ENCODE measurements at regions not wholly inside any gene's neighbourhood (a gene's known extent, or its start where the extent isn't known, plus 50 kb on each side); places are given as distances from the start of the nearest gene placed in this dataset.
"Not testable (repeated sequence)": the region's sequence is repeated elsewhere in the genome, so short reads cannot be mapped to it uniquely, and the experiment has no call there.

- DNase-seq (ENCODE audit: low spot score): not testable (repeated sequence)
Measured at GRCh38 chr4:188738290-188738689, 599.0 kb downstream of the TRIML1 start.

DNA sequence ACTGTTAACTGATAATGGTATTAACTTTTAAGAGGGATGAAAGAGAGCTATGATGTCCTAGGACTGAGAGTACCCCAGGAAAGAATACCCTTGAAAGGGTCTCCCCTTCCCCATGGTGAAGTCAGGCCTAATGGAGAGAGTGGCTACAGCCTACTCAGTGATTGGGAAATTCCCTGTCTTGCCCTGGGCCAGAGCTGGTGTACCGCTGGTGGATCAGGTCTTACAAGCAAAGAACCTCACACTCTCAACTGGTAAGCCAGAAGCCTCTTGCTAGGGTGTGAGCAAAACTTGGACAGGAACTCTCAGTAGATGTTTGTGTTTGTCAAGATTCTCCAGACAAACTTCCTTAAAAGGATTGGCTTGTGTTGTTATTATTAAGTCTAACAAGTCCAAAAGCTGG, 600.9 kb downstream of the TRIML1 start:
- DNase-seq (ENCODE audit: low spot score): not testable (repeated sequence)

DNA sequence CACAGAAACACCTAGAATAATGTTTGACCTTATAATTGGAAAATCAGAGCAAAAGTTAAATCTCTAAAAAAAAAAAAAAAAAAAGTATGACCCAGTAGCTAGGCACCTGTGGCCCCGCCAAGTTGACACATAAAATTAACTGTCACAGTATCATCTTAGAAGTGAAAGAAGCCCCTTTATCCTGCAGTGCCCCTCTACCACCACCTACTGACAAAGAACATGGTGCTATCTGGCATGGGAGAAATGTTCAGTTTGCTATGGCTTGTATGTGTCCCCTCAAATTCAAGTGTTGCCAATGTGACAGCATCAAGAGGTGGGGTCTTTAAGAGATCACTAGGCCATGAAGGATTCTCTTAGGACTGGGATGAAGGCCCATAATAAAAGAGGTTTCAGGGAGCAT, 601.5 kb downstream of the TRIML1 start:
- DNase-seq (ENCODE audit: low spot score): not testable (repeated sequence)

DNA sequence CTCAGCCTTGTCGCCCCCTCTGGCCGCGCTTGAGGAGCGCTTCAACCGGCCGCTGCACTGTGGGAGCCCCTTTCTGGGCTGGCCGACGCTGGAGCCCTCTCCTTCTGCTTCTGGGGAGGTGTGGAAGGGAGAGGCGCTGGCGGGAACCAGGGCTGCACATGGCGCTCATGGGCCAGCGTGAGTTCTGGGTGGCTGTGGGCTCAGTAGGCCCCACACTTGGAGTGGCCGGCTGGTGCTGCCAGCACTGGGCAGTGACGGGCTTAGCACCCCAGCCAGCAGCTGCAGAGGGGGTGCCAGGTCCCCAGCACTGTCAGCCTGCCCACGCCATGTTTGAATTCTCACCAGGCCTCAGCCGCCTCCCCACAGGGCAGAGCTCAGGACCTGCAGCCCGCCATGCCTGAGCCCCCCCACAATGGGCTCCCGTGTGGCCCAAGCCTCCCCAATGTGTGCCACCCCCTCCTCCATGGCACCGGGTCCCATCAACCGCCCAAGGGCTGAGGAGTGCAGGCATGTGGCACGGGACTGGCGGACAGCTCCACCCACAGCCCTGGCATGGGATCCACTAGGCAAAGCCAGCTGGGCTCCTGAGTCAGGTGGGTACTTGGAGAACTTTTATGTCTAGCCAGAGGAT, 615.2 kb downstream of the TRIML1 start:
- no peak for DNase-seq (ENCODE audit: low spot score)

GRCh38 chr4:188767496-188767895, 628.3 kb downstream of the TRIML1 start:
- no peak for DNase-seq (ENCODE audit: low spot score)

- peak; percentile 89 for DNase-seq (ENCODE audit: low spot score)
Measured at GRCh38 chr4:188778905-188779304, 639.7 kb downstream of the TRIML1 start.

DNA sequence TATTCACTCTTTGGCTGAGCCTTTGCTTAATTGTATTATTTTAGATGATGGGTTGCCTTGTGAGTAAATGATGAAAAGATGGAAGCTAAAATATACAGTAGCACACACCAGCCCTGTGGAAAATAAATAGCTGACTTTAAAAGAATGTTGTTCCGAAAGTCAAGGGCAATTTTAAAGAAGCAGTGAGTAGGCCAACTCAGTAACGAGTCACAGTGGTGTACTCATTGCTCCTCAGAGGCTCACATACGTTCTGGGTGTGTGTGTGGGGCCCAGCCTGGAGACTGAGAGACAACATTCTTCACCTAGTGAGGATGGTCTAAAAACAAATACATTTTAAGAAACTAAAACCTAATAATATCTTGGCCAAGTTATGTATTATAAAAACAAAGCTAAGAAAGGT, 640.3 kb downstream of the TRIML1 start:
- peak; percentile 60 for DNase-seq (ENCODE audit: low spot score)

GRCh38 chr4:188780028-188780427, 640.8 kb downstream of the TRIML1 start:
- no peak for DNase-seq (ENCODE audit: low spot score)

DNA sequence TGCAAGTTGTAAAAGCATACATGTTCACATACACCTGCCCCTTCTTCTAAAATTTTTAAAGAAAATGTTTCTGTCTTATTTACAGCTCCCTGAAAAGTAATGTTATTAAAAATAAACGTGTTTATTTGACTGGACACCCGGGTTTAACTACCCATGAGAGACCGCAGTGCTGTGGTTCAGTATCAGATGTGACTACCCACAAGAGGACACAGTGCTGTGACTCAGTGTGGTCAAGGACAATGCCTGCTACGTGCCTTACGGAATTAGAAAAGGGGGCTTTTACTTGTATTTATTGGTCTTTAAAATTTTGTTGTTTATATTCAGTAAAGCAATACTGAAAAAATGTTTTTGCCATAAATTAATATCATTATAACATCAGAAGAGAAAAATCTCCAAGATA, 641.4 kb downstream of the TRIML1 start:
- peak; percentile 16 for DNase-seq (ENCODE audit: low spot score)

- DNase-seq (ENCODE audit: low spot score): peak; percentile 41
Measured at GRCh38 chr4:188781655-188782054, 642.4 kb downstream of the TRIML1 start.

DNA sequence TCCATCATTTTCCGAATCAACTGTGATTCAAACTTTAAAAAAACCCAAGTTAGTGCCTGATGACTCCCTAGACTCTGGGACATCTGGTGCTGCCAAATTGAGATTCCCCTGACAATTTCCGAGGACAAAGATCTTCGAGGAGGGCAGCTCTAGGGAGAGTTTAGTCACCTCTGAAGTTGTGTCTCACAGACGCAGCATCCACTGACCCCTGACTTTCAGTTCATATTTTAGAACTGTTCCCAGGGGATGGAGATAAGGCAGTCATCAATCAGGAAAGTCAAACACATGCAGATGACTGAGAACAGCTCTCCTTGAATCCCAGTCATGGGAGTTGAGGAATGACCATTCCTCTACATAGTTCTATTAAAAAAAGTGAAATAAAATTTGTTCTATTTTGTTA, 643.9 kb downstream of the TRIML1 start:
- no peak for DNase-seq (ENCODE audit: low spot score)

- no peak for DNase-seq (ENCODE audit: low spot score)
Measured at GRCh38 chr4:188783606-188784160, 644.4 kb downstream of the TRIML1 start.

DNA sequence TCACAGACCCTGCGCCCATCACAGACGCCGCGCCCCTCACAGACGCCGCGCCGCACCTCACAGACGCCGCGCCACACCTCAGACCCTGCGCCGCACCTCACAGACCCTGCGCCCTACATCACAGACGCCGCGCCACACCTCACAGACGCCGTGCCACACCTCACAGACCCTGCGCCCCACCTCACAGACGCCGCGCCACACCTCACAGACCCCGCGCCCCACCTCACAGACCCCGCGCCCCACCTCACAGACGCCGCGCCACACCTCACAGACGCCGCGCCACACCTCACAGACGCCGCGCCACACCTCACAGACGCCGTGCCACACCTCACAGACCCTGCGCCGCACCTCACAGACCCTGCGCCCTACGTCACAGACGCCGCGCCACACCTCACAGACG, 657.4 kb downstream of the TRIML1 start:
- DNase-seq (ENCODE audit: low spot score): not testable (repeated sequence)

- DNase-seq (ENCODE audit: low spot score): not testable (repeated sequence)
Measured at GRCh38 chr4:188797011-188797410, 657.8 kb downstream of the TRIML1 start.

- DNase-seq (ENCODE audit: low spot score): no peak
Measured at GRCh38 chr4:188804861-188805260, 665.6 kb downstream of the TRIML1 start.

DNA sequence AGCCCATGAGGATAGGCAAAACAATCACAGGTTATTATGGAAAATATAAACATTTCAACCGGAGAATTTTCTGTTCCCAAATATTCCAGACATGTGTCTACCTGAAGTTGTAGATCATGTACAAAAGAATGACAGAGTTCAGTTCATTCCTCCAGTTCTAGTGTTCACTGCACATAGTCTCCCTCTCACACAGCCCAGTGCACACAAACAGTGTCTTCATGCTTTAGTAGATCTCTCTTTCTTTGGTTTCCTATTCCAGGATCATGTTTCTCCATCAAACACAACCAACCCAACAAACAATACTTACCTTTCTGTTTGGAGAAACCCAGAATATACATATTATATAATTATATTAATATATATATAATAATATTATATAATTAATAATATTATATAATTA, 671.9 kb downstream of the TRIML1 start:
- DNase-seq (ENCODE audit: low spot score): no peak

- DNase-seq (ENCODE audit: low spot score): peak; percentile 3
Measured at GRCh38 chr4:188812644-188813043, 673.4 kb downstream of the TRIML1 start.

GRCh38 chr4:188818300-188818699, 679.1 kb downstream of the TRIML1 start:
- DNase-seq (ENCODE audit: low spot score): no peak

DNA sequence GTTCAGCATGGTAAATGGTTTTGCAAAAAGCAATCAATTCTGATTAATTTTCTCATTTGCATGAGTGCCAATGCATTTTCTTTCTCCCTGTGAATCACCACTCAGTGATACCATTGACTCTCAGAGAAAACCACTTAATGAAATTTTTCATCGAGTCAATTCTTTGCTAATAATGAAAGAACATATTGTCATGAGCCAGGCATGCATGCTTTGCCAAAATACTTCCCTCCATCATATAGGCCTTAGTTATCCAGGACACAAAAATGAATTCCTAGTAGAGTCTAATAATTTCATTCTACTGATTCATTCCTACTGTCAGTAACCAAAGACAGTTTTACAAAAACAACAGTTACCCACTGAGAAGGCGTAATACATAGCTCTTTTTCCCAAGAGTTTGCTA, 680.0 kb downstream of the TRIML1 start:
- peak; percentile 43 for DNase-seq (ENCODE audit: low spot score)

DNA sequence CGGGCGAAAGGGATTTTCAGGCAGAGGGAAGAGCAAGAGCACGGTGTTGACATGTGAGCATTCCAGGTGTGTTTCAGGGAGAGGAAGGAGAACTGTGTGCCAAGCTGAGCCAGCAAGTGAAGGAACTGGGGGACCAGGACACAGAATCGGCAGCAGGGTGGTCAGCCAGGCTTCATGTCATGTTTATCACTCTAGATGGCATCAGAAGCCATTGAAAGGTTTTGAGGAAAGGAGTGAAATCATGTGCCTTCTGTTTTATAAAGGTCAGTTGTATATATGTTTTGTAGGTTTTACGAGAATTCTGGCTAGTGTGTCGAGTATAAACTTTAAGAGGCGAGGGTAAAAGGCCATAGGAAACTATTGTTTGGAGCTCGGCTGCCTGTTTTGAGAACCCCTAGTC, 682.3 kb downstream of the TRIML1 start:
- DNase-seq (ENCODE audit: low spot score): no peak

- peak; percentile 76 for DNase-seq (ENCODE audit: low spot score)
Measured at GRCh38 chr4:188822698-188823097, 683.5 kb downstream of the TRIML1 start.

- DNase-seq (ENCODE audit: low spot score): no peak
Measured at GRCh38 chr4:188824553-188824952, 685.3 kb downstream of the TRIML1 start.

GRCh38 chr4:188826393-188826792, 687.2 kb downstream of the TRIML1 start:
- DNase-seq (ENCODE audit: low spot score): no peak

DNA sequence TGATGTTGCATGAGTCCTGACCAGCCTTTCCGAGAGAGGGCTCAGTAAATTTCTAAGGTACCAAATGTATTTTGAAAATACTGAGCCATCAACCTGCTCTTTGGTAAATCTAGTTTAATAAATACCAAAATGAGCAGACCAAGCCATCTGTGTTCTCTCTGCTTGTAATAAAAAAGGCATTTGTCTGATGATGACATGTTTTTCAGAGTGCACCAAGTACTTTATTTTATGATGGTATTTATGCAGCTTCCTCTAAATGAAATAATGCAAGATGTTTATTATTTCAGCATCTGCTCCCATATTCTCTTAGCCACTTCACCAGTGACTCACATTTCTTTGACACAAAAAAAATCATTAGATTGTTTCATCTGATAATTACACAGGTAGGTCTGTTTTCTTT, 700.5 kb downstream of the TRIML1 start:
- no peak for DNase-seq (ENCODE audit: low spot score)
